ENCODE measurements at regions not wholly inside any gene's neighbourhood (a gene's known extent, or its start where the extent isn't known, plus 50 kb on each side); places are given as distances from the start of the nearest gene placed in this dataset.
A peak's percentile ranks its signal among the peaks of the same experiment; 100 is the strongest.

DNA sequence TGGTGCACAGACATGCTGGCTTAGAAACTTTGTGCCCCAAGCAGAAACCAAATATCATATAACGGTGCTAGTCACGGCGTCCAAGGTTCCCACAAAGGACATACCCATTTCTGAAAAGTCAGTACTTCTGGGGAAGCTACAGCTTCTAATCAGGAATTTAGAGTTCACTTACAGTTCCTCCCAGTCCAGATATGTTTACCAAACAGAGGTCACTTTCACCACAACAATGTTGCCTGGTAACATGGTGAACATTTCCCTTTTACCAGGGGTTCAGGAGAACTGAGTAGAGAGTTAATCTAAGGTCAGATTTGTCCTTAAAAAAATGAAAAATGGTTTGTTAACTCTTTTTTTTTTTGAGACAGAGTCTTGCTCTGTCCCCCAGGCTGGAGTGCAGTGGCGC is 265.9 kb upstream of the MKLN1 start:
- H3K4me3 ChIP-seq (replicated peaks; ENCODE audit: low read depth, low read length): no peak overlapping the region
- TF ChIP-seq CTCF (IDR thresholded peaks at IDR 0.05; ENCODE audit: low read length, missing control alignments): no peak
- DNase-seq (ENCODE audit: low read depth): no peak

- DNase-seq (ENCODE audit: low read depth): peak; percentile 41
- no peak for TF ChIP-seq CTCF (IDR thresholded peaks at IDR 0.05; ENCODE audit: low read length, missing control alignments)
- H3K4me3 ChIP-seq (replicated peaks; ENCODE audit: low read depth, low read length): no peak overlapping the region
Measured at GRCh38 chr7:131066635-131067034, 261.0 kb upstream of the MKLN1 start.

GRCh38 chr7:131067220-131067619 is 260.5 kb upstream of the MKLN1 start:
- H3K4me3 ChIP-seq (replicated peaks; ENCODE audit: low read depth, low read length): no peak overlapping the region
- no peak for DNase-seq (ENCODE audit: low read depth)
- TF ChIP-seq CTCF (IDR thresholded peaks at IDR 0.05; ENCODE audit: low read length, missing control alignments): no peak

DNA sequence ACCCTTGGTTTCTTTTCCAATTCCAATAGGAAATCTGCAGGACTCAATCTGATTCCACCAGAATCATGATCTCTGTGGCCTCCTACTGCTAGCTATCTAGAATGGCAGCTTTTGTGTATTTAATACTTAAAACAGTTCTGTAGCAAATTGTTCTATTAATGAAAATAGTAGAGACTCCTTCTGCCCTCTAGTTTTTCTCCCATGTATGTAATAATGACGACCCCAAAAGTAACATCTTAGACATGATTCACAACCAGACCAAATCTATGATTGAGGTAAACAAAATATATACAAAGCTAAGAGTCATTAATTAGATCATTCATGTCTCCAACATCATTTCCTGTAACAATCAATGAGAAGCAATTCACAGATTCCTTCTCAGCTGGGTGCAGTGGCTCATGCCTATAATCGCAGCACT is 259.1 kb upstream of the MKLN1 start:
- H3K4me3 ChIP-seq (replicated peaks; ENCODE audit: low read depth, low read length): no peak overlapping the region
- peak; percentile 41 for TF ChIP-seq CTCF (IDR thresholded peaks at IDR 0.05; ENCODE audit: low read length, missing control alignments)
- peak; percentile 39 for DNase-seq (ENCODE audit: low read depth)

GRCh38 chr7:131071786-131072504 is 255.7 kb upstream of the MKLN1 start:
- DNase-seq (ENCODE audit: low read depth): peak; percentile 91
- TF ChIP-seq CTCF (IDR thresholded peaks at IDR 0.05; ENCODE audit: low read length, missing control alignments): peak; percentile 40
- peak overlapping the region; percentile 23 for H3K4me3 ChIP-seq (replicated peaks; ENCODE audit: low read depth, low read length)

DNA sequence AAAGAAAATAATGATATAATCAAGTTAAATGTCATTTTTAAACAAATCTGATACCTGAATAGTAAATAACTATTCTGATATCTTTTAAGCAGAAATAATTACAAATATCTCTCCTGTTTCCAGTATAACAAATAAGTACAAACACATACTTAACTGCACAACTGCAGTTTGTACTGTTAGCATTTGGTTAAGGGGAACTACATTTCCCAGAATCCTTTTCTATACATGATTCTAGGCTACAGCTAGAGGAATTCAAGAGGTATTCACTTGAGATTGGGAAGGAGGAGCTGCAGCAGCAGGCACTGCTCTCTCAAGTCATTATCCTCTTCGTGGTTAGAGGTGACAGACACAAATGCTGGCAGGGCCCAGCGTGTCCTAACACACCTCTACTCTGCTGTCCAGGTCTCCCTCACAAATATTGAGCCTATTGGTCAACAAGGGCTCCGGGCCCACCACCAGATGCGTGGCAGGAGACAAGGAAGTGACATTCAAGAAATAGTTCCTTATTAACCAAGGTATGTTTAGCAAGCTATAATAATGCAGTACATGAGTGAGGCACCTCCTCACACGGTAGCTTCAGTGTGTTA is 255.1 kb upstream of the MKLN1 start:
- H3K4me3 ChIP-seq (replicated peaks; ENCODE audit: low read depth, low read length): no peak overlapping the region
- TF ChIP-seq CTCF (IDR thresholded peaks at IDR 0.05; ENCODE audit: low read length, missing control alignments): no peak
- peak; percentile 54 for DNase-seq (ENCODE audit: low read depth)

DNA sequence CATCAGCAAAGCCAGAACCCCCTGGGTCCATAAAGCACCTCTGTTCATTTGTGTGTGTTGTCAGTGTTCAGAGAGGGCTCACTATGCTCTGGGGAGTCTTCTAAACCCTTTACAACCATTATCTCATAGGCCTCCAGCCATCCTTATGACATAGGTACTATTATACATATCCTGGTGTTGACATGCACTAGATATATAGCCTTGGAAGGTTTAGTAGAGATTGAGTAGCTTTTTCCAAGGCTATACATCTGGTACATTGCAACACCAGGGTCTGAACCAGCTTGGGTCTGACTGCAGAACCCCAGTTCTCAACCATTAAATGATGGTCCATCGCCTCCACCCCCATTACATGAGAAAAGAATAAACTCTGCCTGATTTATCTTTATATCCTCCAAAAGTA is 253.6 kb upstream of the MKLN1 start:
- H3K4me3 ChIP-seq (replicated peaks; ENCODE audit: low read depth, low read length): no peak overlapping the region
- TF ChIP-seq CTCF (IDR thresholded peaks at IDR 0.05; ENCODE audit: low read length, missing control alignments): no peak
- no peak for DNase-seq (ENCODE audit: low read depth)

Measured in fibroblast of pulmonary artery (primary cell).